ENCODE measurements at regions not wholly inside any gene's neighbourhood (a gene's known extent, or its start where the extent isn't known, plus 50 kb on each side); places are given as distances from the start of the nearest gene placed in this dataset.

- no peak for TF ChIP-seq EZH2 (IDR thresholded peaks at IDR 0.05; ENCODE audit: insufficient read depth, poor library complexity, severe bottlenecking)
- TF ChIP-seq EZH2phosphoT487 (IDR thresholded peaks at IDR 0.05; ENCODE audit: insufficient read depth, low read depth), result no peak
These were observed 152.7 kb upstream of the TSC22D2 start for GRCh38 chr3:150255413-150255812.
